ENCODE measurements at regions not wholly inside any gene's neighbourhood (a gene's known extent, or its start where the extent isn't known, plus 50 kb on each side); places are given as distances from the start of the nearest gene placed in this dataset.

- no peak for TF ChIP-seq CTCF (IDR thresholded peaks at IDR 0.05; ENCODE audit: extremely low read depth in 1 of 2, insufficient read depth in 1 of 2, low read depth in 1 of 2, low read length in 2 of 2)
- TF ChIP-seq POLR2A (IDR thresholded peaks at IDR 0.05; ENCODE audit: low read depth, low read length) = no peak
- TF ChIP-seq POLR2AphosphoS5 (IDR thresholded peaks at IDR 0.05; ENCODE audit: insufficient read depth, low read depth, low read length) = no peak
Observed at GRCh38 chr6:22732176-22732970, 163.0 kb downstream of the HDGFL1 start.
